Karpas-422 (cell line): ENCODE measurements at regions not wholly inside any gene's neighbourhood (a gene's known extent, or its start where the extent isn't known, plus 50 kb on each side); places are given as distances from the start of the nearest gene placed in this dataset.
"Not testable (repeated sequence)": the region's sequence is repeated elsewhere in the genome, so short reads cannot be mapped to it uniquely, and the experiment has no call there.

Experiments
- DNase-seq: peaks from one replicate; pipeline ENCODE4 v3.0.0-alpha.2; 2015
- H2AFZ ChIP-seq: fragments of 200-600 bp; sonication (generic); 2 replicates; pipeline ENCODE4 v1.6.1; 2014; ENCODE audit warnings: antibody characterized with exemption, low read length, mixed read lengths
- H3K27ac ChIP-seq: fragments of 200-600 bp; sonication (generic); 2 replicates; pipeline ENCODE4 v1.5.1; 2014; ENCODE audit warnings: mild to moderate bottlenecking, low read length, moderate library complexity
- H3K27me3 ChIP-seq: fragments of 200-600 bp; sonication (generic); 2 replicates; pipeline ENCODE4 v1.6.1; 2014; ENCODE audit warnings: low read length, mixed read lengths
- H3K36me3 ChIP-seq: fragments of 200-600 bp; sonication (generic); 2 replicates; pipeline ENCODE4 v1.6.1; 2014; ENCODE audit warnings: low read length, mixed read lengths; ENCODE audit not compliant: insufficient read depth
- H3K4me1 ChIP-seq: fragments of 200-600 bp; sonication (generic); 2 replicates; pipeline ENCODE4 v1.6.1; 2014; ENCODE audit warnings: mild to moderate bottlenecking, low read length, mixed read lengths
- H3K4me2 ChIP-seq: fragments of 200-600 bp; sonication (generic); 2 replicates; pipeline ENCODE4 v1.6.1; 2014; ENCODE audit warnings: low read length, low read depth, mild to moderate bottlenecking; ENCODE audit not compliant: poor library complexity, severe bottlenecking
- H3K4me3 ChIP-seq: fragments of 200-600 bp; sonication (generic); 2 replicates; pipeline ENCODE4 v1.5.1; 2014; ENCODE audit warnings: mild to moderate bottlenecking, antibody characterized with exemption, low read length, mixed read lengths
- H3K79me2 ChIP-seq: fragments of 200-600 bp; sonication (generic); 2 replicates; pipeline ENCODE4 v1.6.1; 2014; ENCODE audit warnings: mild to moderate bottlenecking, low read length, mixed read lengths
- H3K9ac ChIP-seq: fragments of 200-600 bp; sonication (generic); 2 replicates; pipeline ENCODE4 v1.6.0; 2014; ENCODE audit warnings: low read length
- H3K9me2 ChIP-seq: fragments of 200-600 bp; sonication (generic), shearing (Covaris generic); replicated peaks from 2 replicates; pipeline ENCODE4 v1.6.0; 2014; ENCODE audit warnings: mild to moderate bottlenecking, low read length, moderate library complexity; ENCODE audit not compliant: insufficient read depth
- H3K9me3 ChIP-seq: fragments of 300-700, 200-600 bp; sonication (generic); 2 replicates; pipeline ENCODE4 v1.6.1; 2014; ENCODE audit warnings: low read length, mixed read lengths
- H4K20me1 ChIP-seq: fragments of 200-600 bp; sonication (generic); 2 replicates; pipeline ENCODE4 v1.6.1; 2014; ENCODE audit warnings: mild to moderate bottlenecking, antibody characterized with exemption, low read length, low read depth; ENCODE audit not compliant: insufficient read depth

DNA sequence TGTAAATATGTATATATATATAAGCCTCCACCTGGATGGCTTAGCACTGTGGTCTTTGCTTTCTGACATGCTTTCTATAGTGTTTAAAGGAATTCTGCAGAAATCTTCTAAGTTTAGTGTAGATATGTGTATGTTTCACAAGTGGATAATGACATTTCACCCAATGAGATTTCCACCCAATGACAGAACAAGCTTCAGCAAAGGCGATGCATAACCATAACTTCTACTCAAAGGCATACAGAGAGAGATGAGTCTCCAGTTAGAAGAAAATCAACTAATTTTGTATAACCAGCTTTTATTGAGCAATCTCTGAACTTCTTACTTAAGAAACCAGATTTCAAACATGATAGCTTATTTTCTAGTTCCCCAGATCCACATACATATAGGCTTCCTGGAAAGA is 134.0 kb downstream of the DYRK2 start:
- Histone ChIP-seq H3K9ac (no peak overlapping the region), H3K4me3 (no peak overlapping the region), H3K36me3 (no peaks in the 10 kb centered on the region), H3K4me1 (peaks cover 2% of the 10 kb centered on the region; the same call in 1 of the 2 replicates), H2AFZ (no peak overlapping the region), H3K27ac (no peak overlapping the region), H3K79me2 (no peaks in the 10 kb centered on the region), H3K27me3 (no peaks in the 10 kb centered on the region), H4K20me1 (no peaks in the 10 kb centered on the region), H3K9me2 (no peaks in the 10 kb centered on the region), H3K9me3 (no peaks in the 10 kb centered on the region), H3K4me2 (no peak overlapping the region)
- DNase-seq, result no peak

DNA sequence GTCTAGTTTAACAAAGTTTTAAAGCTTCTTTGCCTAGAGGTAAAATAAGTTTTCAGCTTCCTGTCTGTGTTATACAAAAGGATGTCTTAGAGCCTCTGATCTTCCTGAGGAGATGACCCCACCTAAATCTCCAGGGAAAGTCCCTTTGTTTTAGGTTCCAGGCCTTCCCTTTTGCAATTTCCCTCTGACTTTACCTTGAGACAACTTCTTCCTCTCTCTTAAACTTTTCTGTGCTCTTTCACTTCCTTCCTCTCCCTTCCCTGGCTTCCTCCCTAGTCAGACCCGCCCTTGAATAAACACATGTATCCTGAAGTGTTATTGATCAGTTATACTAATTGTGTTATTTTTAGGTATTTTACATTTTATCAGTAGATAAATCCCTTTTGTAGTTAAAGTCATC is 134.8 kb downstream of the DYRK2 start:
- no peaks in the 10 kb centered on the region for H3K27me3 ChIP-seq
- H3K9me3 ChIP-seq, result no peaks in the 10 kb centered on the region
- no peaks in the 10 kb centered on the region for H3K9me2 ChIP-seq
- H3K27ac ChIP-seq, result no peak overlapping the region
- no peak for DNase-seq
- H3K4me2 ChIP-seq, result no peak overlapping the region
- no peaks in the 10 kb centered on the region for H3K79me2 ChIP-seq
- H3K36me3 ChIP-seq, result no peaks in the 10 kb centered on the region
- H3K4me1 ChIP-seq, result peaks cover 2% of the 10 kb centered on the region; the same call in 1 of the 2 replicates
- H3K4me3 ChIP-seq, result no peak overlapping the region
- no peak overlapping the region for H3K9ac ChIP-seq
- H2AFZ ChIP-seq, result no peak overlapping the region
- no peaks in the 10 kb centered on the region for H4K20me1 ChIP-seq

DNA sequence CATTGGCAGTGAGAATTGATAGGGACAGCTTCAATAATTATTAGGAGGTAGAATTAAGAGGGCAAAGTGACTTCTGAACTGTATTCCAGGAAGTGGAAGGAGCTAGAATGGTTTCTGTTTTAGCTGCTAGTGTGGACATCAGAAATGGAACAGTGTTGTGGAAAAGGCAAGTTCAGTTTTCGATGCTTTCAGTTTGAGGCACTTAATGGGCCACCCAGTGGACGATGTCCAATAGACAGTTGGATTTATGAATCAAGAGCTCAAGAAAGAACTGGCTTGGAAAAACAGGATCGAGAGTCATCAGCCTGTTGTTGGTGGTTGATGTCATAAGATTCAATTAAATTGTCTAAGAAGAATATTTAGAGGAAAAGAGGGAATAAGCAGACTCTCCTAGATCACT is 136.3 kb downstream of the DYRK2 start:
- H3K36me3 ChIP-seq, result no peaks in the 10 kb centered on the region
- H3K4me2 ChIP-seq, result no peak overlapping the region
- no peaks in the 10 kb centered on the region for H3K79me2 ChIP-seq
- no peak overlapping the region for H2AFZ ChIP-seq
- no peak for DNase-seq
- no peak overlapping the region for H3K27ac ChIP-seq
- H3K4me1 ChIP-seq, result peaks cover 13% of the 10 kb centered on the region
- no peak overlapping the region for H3K4me3 ChIP-seq
- H3K9ac ChIP-seq, result no peak overlapping the region
- no peaks in the 10 kb centered on the region for H4K20me1 ChIP-seq
- H3K9me2 ChIP-seq, result no peaks in the 10 kb centered on the region
- no peaks in the 10 kb centered on the region for H3K27me3 ChIP-seq
- no peaks in the 10 kb centered on the region for H3K9me3 ChIP-seq

DNA sequence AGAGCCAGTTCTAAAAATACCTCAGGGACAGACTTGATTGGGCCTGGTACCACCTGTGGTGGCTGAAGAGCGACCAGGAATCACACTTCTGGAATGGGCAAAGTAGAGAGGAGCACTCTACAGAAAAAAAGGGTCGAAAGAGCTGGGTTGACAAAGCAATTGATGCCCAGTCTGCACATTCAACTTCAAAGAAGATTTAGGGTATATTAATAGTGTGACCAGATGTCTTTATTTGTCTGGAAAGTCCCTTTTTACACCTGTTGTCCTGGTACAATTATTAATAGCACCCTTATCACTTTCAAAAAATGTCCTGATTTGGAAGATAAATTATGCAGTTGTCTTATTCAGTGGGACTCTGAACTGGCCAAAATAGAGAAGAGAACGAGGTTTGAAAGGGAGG is 137.5 kb downstream of the DYRK2 start:
- Histone ChIP-seq H3K9me2 (no peaks in the 10 kb centered on the region), H3K9ac (no peak overlapping the region), H3K79me2 (no peaks in the 10 kb centered on the region), H3K27me3 (no peaks in the 10 kb centered on the region), H3K27ac (no peak overlapping the region), H3K36me3 (no peaks in the 10 kb centered on the region), H3K4me1 (peaks cover 17% of the 10 kb centered on the region), H3K4me2 (no peak overlapping the region), H3K4me3 (no peak overlapping the region), H3K9me3 (no peaks in the 10 kb centered on the region), H2AFZ (no peak overlapping the region), H4K20me1 (no peaks in the 10 kb centered on the region)
- DNase-seq, result no peak

GRCh38 chr12:67788118-67788517 is 139.6 kb downstream of the DYRK2 start:
- H3K27me3 ChIP-seq, result no peaks in the 10 kb centered on the region
- no peaks in the 10 kb centered on the region for H3K79me2 ChIP-seq
- DNase-seq, result no peak
- H3K27ac ChIP-seq, result no peak overlapping the region
- H3K4me1 ChIP-seq, result peaks cover 17% of the 10 kb centered on the region
- H3K9me3 ChIP-seq, result no peaks in the 10 kb centered on the region
- H3K9ac ChIP-seq, result no peak overlapping the region
- H4K20me1 ChIP-seq, result no peaks in the 10 kb centered on the region
- no peak overlapping the region for H2AFZ ChIP-seq
- H3K36me3 ChIP-seq, result no peaks in the 10 kb centered on the region
- no peak overlapping the region for H3K4me2 ChIP-seq
- H3K4me3 ChIP-seq, result no peak overlapping the region
- no peaks in the 10 kb centered on the region for H3K9me2 ChIP-seq

DNA sequence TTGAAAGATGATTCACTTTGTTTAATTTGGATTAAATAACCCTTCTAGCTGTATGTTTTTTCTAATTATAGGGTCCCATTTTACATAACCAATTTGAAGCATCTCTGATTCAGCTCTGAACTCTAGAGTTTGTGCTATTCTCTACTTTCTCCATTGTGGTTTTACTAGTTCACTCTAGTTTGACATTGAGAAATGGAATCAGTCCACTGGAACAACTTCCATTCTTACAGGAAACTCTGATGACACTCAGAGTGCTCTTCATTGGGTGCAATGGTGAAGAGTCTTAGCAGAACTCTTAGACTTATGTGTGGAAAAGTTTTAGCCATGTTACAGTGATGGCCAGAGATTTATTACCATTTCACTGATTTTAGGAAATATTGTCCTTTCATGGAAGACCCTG is 140.7 kb downstream of the DYRK2 start:
- H3K9ac ChIP-seq, result no peak overlapping the region
- H3K9me2 ChIP-seq, result no peaks in the 10 kb centered on the region
- H3K27ac ChIP-seq, result no peak overlapping the region
- H2AFZ ChIP-seq, result no peak overlapping the region
- H3K4me2 ChIP-seq, result no peak overlapping the region
- no peak for DNase-seq
- no peaks in the 10 kb centered on the region for H3K27me3 ChIP-seq
- H3K36me3 ChIP-seq, result no peaks in the 10 kb centered on the region
- H3K4me3 ChIP-seq, result no peak overlapping the region
- H3K4me1 ChIP-seq, result peaks cover 17% of the 10 kb centered on the region
- H4K20me1 ChIP-seq, result no peaks in the 10 kb centered on the region
- H3K9me3 ChIP-seq, result no peaks in the 10 kb centered on the region
- H3K79me2 ChIP-seq, result no peaks in the 10 kb centered on the region

- no peaks in the 10 kb centered on the region for H3K36me3 ChIP-seq
- no peak for DNase-seq
- H3K79me2 ChIP-seq, result no peaks in the 10 kb centered on the region
- H3K4me1 ChIP-seq, result peaks cover 17% of the 10 kb centered on the region
- no peak overlapping the region for H3K9ac ChIP-seq
- no peak overlapping the region for H3K4me2 ChIP-seq
- no peaks in the 10 kb centered on the region for H3K9me2 ChIP-seq
- H3K4me3 ChIP-seq, result no peak overlapping the region
- H3K27ac ChIP-seq, result no peak overlapping the region
- no peaks in the 10 kb centered on the region for H4K20me1 ChIP-seq
- H2AFZ ChIP-seq, result no peak overlapping the region
- no peaks in the 10 kb centered on the region for H3K27me3 ChIP-seq
- H3K9me3 ChIP-seq, result no peaks in the 10 kb centered on the region
Observed at GRCh38 chr12:67790660-67791059, 142.1 kb downstream of the DYRK2 start.

- H3K79me2 ChIP-seq, result not testable (repeated sequence)
Observed at GRCh38 chr12:67791362-67791761, 142.8 kb downstream of the DYRK2 start.

DNA sequence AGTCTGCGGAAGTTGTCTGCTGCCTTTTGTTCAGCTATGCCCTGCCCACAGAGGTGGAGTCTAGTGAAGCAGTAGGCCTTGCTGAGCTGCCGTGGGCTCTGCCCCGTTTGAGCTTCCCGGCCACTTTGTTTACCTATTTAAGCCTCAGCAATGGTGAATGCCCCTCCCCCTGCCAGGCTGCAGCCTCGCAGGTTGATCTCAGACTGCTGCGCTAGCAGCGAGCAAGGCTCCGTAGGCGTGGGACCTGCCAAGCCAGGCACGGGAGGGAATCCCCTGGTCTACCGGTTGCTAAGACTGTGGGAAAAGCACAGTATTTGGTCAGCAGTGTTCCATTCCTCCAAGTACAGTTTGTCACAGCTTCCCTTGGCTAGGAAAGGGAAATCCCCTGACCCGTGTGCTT is 143.6 kb downstream of the DYRK2 start:
- H3K27ac ChIP-seq, result no peak overlapping the region
- DNase-seq, result no peak
- no peak overlapping the region for H3K4me2 ChIP-seq
- no peak overlapping the region for H2AFZ ChIP-seq
- H3K4me1 ChIP-seq, result peaks cover 14% of the 10 kb centered on the region
- no peaks in the 10 kb centered on the region for H3K79me2 ChIP-seq
- H3K9me3 ChIP-seq, result no peaks in the 10 kb centered on the region
- no peaks in the 10 kb centered on the region for H3K36me3 ChIP-seq
- H3K4me3 ChIP-seq, result no peak overlapping the region
- H3K9me2 ChIP-seq, result no peaks in the 10 kb centered on the region
- H3K27me3 ChIP-seq, result no peaks in the 10 kb centered on the region
- no peak overlapping the region for H3K9ac ChIP-seq
- H4K20me1 ChIP-seq, result no peaks in the 10 kb centered on the region

More at GRCh38 chr12:67791362-67791761, 142.8 kb downstream of the DYRK2 start:
- not testable (repeated sequence) for H2AFZ ChIP-seq, H3K9me3 ChIP-seq, H3K36me3 ChIP-seq, H4K20me1 ChIP-seq, H3K27me3 ChIP-seq, DNase-seq, H3K9me2 ChIP-seq, H3K27ac ChIP-seq, H3K4me2 ChIP-seq, H3K9ac ChIP-seq, H3K4me3 ChIP-seq
- peaks cover 14% of the 10 kb centered on the region for H3K4me1 ChIP-seq
